ENCODE measurements at regions not wholly inside any gene's neighbourhood (a gene's known extent, or its start where the extent isn't known, plus 50 kb on each side); places are given as distances from the start of the nearest gene placed in this dataset.
A peak's percentile ranks its signal among the peaks of the same experiment; 100 is the strongest.
"Not testable (repeated sequence)": the region's sequence is repeated elsewhere in the genome, so short reads cannot be mapped to it uniquely, and the experiment has no call there.

DNA sequence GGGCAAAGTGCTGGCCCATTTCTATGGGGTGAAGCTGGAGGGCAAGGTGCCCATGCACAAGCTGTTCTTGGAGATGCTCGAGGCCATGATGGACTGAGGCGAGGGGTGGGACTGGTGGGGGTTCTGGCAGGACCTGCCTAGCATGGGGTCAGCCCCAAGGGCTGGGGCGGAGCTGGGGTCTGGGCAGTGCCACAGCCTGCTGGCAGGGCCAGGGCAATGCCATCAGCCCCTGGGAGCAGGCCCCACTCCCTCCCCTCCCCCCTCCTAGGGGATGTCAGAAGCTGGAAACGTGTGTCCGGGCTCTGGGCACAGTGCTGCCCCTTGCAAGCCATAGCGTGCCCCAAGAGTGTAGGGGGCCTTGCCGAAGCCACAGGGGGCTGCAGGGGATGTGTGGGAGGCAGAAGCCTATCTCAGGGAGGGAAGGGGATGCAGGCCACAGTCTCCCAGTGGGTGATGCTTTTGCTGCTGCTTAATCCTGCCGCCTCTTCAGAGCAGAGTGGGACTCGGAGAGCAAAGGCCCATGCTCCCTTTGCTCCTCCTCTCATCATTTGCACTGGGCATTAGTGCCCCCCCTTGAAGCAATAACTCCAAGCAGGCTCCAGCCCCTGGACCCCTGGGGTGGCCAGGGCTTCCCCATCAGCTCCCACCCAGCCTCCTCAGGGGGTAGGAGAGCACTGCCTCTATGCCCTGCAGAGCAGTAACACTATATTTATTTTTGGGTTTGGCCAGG is 85.2 kb downstream of the MRPL57 start:
- DNase-seq (ENCODE audit: low read depth in 2 of 2): not testable (repeated sequence)

- DNase-seq (ENCODE audit: low read depth in 2 of 2): not testable (repeated sequence)
These were observed 87.5 kb downstream of the MRPL57 start for GRCh38 chr13:21263909-21264308.

DNA sequence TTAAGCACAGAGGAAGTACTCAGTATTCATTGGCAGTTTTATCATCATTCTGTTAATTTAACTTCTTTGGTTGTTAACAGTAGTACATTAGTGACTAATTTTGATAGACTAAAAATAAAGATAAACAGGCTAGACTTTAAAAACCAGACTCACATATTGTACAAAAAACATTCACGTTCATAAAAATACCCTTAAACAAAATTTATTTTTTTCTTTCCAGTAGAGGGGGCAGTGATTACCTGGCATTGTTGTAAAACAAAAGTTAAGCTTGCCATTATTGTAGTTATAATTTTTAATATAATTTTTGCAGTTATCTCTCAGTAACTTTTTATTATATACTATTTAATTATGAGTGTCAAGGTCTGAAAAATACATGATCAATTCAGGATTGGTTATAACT is 92.0 kb downstream of the MRPL57 start:
- not testable (repeated sequence) for DNase-seq (ENCODE audit: low read depth in 2 of 2)

DNA sequence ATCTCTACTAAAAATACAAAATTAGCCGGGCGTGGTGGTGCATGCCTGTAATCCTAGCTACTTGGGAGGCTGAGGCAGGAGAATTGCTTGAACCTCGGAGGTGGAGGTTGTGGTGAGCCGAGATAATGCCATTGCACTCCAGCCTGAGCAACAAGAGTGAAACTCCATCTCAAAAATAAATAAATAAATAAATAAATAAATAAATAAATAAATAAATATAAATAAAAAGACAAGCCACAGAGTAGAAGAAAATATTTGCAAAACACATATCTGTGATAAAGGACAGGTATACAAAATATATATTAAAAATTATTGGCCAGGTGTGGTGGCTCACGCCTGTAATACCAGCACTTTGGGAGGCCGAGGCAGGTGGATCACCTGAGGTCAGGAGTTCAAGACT is 96.0 kb downstream of the MRPL57 start:
- not testable (repeated sequence) for DNase-seq (ENCODE audit: low read depth in 2 of 2)

DNA sequence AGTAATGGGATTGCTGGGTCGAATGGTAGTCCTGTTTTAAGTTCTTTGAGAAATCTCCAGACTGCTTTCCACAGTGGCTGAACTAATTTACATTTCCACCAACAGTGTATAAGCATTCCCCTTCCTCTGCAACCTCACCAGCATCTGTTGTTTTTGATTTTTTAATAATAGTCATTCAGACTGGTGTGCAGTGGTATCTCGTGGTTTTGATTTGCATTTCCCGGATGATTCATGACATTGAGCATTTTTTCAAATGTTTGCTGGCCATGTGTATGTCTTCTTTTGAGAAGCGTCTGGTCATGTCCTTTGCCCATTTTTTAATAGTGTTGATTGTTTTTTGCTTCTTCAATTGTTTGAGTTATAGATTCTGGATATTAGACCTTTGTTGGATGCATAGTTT is 98.0 kb downstream of the MRPL57 start:
- not testable (repeated sequence) for DNase-seq (ENCODE audit: low read depth in 2 of 2)

- DNase-seq (ENCODE audit: low read depth in 2 of 2): no peak
These were observed 105.6 kb downstream of the MRPL57 start for GRCh38 chr13:21282065-21282464.

DNA sequence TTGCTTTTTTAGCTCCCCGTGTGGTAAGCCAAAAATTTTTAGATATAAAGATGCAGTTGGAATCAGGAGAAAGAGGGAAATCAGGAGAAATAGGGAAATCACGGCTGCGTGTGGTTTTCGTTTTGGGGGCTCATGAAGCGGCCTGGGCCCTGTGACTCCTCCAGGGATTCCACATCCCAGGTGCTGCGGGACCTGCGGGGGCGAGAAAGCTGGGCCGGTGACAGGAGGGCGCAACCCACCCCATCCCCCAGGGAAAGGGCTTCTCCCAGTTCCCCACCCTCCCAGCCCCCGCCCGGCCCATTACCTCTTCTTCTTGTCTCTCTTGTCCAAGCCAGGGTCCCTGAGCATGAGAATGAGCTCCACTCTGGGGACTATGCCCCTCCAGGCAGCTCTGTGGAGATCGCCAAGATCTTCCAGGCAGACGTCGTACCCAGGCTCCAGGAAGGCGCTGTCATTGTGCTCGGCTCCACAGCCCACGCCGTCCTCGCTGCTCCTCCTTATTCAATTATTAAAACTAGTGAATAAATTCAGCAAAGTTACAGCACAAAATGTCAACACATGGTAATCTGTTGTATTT is 111.0 kb downstream of the MRPL57 start:
- no peak for DNase-seq (ENCODE audit: low read depth in 2 of 2)

GRCh38 chr13:21289475-21289874 is 113.0 kb downstream of the MRPL57 start:
- DNase-seq (ENCODE audit: low read depth in 2 of 2): no peak

DNA sequence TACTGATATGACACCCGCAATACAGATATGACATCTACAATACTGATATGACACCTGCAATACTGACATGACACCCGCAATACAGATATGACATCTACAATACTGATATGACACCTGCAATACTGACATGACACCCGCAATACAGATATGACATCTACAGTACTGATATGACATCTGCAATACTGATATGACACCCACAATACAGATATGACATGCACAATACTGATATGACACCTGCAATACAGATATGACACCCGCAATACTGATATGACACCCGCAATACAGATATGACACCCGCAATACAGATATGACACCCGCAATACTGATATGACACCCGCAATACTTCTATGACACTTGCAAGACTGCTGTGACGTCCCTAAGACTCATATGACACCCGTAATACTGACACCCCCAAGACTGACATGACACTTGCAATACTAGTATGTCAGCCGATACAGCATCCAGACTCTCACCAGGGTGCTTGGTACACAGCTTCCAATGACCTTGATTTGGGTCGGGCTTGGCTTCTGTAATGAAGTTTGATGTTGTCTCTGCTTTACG is 114.1 kb downstream of the MRPL57 start:
- DNase-seq (ENCODE audit: low read depth in 2 of 2): not testable (repeated sequence)

- no peak for DNase-seq (ENCODE audit: low read depth in 2 of 2)
These were observed 115.4 kb downstream of the MRPL57 start for GRCh38 chr13:21291840-21292239.

- DNase-seq (ENCODE audit: low read depth in 2 of 2): peak; percentile 17 to 28
These were observed 120.5 kb downstream of the MRPL57 start for GRCh38 chr13:21296991-21297390.

- DNase-seq (ENCODE audit: low read depth in 2 of 2): no peak
These were observed 121.0 kb downstream of the MRPL57 start for GRCh38 chr13:21297447-21297846.

GRCh38 chr13:21297914-21298831 is 121.7 kb downstream of the MRPL57 start:
- DNase-seq (ENCODE audit: low read depth in 2 of 2): peak; percentile 75 to 82

DNA sequence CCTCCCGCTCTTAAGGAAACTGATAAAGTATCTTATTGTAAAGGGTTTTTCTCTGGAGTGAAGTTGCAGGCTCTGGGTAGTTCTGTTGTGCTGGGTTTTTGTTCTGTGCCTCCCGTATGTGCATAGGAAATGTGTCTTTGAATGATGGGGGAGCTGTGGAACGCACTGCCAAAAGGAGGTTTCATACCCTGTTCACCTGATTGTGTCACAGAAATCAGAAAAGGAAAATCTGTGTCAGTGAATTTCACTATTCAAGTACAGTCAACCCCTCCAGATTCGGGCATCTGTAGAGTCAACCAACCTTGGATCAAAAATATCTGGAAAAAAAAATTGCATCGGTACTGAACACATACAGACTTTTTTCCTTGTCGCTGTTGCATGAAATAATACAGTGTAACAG is 127.8 kb downstream of the MRPL57 start:
- DNase-seq (ENCODE audit: low read depth in 2 of 2): no peak

GRCh38 chr13:21306300-21307073 is 130.0 kb downstream of the MRPL57 start:
- DNase-seq (ENCODE audit: low read depth in 2 of 2): not testable (repeated sequence)

DNA sequence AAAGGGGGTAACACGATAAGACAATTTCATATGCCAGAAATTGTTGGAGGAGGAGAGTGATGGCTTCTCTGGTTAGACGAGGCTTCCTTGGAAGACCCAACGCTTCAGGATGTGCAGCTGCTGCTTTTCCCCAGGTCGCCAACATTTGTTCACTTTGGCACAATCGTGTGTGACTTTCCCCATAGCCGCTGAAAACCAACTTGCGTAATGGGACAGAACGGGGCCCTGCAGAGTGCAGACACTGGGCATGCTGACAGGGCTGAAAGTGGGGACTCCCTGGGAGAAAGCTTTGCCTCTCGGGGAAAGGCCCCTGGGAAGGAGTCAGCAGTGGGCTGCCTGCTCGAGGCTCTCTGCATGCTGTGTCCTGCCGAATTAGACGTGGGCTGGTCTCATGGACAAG is 130.7 kb downstream of the MRPL57 start:
- not testable (repeated sequence) for DNase-seq (ENCODE audit: low read depth in 2 of 2)

DNA sequence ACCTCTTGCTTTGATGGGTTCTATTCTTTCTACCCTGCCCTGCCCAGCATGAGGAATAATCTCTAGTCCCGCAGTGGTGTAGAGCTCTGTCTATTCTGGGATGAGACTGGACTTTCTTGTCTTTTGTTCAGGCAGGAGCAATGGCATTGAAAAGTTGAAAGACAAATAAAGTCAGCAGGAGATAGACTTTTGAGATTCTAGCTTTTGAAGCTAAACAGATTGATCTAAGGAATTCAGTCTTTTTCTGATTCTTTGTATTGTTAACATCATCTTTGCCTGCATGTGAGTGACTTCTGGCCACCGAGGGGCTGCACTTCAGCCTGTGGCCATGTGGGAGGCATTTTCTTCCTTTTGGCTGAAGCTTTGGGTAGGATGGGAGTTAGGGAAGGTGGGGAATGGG is 132.4 kb downstream of the MRPL57 start:
- no peak for DNase-seq (ENCODE audit: low read depth in 2 of 2)

DNA sequence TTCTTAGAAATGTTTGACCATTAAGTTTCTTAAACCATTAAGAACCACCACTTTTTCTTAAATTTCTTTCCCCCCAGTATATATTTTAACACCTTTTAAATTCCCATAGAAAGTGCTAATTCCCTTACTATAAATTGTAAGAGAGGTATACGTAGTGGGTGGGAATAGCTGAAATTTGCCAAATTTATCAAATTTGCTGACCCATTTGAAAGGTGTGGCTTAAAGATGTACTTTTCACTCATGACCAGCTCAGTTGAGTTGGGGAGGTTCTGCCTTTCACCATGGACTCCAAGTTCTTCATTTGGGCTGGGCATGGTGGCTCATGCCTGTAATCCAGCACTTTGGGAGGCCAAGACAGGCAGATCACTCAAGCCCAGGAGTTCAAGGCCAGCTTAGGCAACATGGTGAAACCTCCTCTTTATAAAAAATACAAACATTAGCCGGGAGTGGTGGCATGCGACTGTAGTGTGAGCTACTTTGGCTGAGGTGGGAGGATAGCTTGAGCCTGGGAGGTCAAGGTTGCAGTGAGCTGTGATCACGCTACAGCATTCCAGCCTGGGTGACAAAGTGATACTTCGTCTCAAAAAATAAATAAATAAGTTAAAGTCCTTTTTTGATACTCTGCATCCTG is 133.2 kb downstream of the MRPL57 start:
- DNase-seq (ENCODE audit: low read depth in 2 of 2): no peak

DNA sequence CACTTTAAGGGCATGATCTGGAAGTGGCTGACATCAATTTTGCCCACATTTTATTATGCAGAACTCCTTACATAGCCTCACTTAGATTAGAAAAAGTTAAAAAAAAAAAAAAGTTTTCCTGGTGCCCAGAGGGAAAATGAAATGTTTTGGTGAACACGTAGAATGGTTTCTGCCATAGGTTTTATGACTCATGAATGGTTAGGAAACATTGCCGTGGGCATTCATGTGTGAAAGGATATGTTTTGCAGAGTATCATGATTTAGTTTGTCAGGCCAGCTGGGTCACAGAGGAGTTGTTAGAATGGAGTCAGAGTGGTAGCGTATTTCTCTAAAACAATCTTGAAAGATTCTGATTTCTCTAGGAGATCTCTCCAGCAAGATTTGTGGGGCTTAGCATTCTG is 133.8 kb downstream of the MRPL57 start:
- DNase-seq (ENCODE audit: low read depth in 2 of 2): no peak

DNA sequence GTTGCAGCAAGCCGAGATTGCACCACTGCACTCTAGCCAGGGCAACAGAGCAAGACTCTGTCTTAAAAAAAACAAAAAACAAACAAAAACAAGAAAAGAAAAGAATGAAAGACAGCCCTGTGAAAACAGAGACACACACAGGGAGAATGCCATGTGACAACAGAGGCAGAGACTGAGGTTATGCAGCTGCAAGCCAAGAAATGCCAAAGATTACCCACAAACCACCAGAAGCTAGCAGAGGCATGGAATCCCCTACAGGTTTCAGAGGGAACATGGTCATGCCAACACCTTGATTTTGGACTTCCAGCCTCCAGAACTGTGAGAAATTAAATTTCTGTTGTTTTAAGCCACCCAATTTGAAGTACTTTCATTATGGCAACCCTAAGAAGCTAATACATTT is 138.5 kb downstream of the MRPL57 start:
- DNase-seq (ENCODE audit: low read depth in 2 of 2): not testable (repeated sequence)

DNA sequence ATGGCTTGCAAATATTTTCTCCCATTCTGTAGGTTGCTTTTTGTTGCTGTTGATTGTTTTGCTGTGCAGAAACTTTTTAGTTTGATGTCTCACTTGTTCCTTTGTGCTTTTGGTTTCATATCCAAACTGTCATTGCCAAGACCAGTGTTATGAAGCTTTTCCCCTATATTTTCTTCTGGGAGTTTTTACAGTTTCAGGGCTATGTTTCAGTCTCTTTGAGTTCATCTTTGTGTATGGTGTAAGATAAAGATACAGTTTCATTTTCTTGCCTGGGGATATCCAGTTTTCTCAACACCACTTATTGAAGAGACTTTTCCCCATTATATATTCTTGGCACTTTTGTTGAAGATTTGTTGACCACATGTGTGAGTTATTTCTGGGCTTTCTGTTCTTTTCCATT is 139.9 kb downstream of the MRPL57 start:
- no peak for DNase-seq (ENCODE audit: low read depth in 2 of 2)

Data from stimulated activated CD4-positive, alpha-beta T cell treated with anti-CD3 and anti-CD28 coated beads, Interleukin-4, amount 100 ng/mL, for 48 hours (primary cell).